ENCODE measurements at regions not wholly inside any gene's neighbourhood (a gene's known extent, or its start where the extent isn't known, plus 50 kb on each side); places are given as distances from the start of the nearest gene placed in this dataset.

DNA sequence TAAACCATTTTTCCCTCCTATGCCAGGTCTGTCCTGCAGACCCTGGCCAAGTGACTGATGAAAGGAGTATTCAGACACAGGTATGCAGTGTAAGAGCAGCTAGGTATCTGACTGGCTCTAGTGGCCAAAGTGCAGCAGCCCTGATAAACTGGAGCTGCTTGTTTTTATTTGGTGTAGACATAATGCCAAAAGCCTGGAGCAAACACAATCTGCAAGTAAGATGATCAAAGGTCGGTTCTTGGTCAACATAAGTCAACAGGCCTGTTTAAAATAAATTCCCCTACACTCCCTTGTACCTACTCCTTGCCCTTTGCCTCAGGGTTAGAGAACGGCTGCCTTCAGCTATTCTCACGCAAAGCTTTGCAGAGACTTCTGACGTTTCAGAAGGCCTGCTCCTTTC lies 1003.1 kb downstream of the ZPLD1 start:
- TF ChIP-seq CTCF (IDR thresholded peaks at IDR 0.05), result no peak
- TF ChIP-seq POLR2A (IDR thresholded peaks at IDR 0.05), result no peak

Data from body of pancreas (tissue), 4 donors.